ENCODE measurements at regions not wholly inside any gene's neighbourhood (a gene's known extent, or its start where the extent isn't known, plus 50 kb on each side); places are given as distances from the start of the nearest gene placed in this dataset.

DNA sequence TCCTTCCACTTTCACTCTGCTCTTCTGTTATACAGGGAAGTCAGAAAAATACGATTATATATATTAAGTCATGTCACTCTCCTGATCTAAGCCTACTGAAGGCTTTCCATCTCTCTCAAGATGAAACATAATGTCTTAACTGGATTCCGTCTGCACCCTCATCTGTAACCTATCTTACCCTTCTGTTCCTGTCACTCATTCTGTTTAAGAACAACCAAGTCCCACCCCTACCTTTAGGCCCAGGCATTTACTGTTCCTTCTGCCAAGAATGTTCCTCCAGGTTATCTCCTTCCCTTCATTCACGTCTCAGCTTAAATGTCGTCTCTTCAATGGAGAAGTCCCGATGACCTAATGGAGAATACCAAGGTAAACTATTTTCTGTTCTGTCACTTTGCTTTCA, 1802.4 kb downstream of the MRPL39 start:
- H3K4me1 ChIP-seq (ENCODE audit: control insufficient read depth, insufficient read depth, low read length) = no peaks in the 10 kb centered on the region
- intact Hi-C loops (cut with DNase I) = no loop called here
- H3K27me3 ChIP-seq (ENCODE audit: control insufficient read depth, insufficient read depth) = no peaks in the 10 kb centered on the region
- WGBS = 76% methylated on average over 5 of the region's 5 CpGs
- no peaks in the 10 kb centered on the region for H3K9me3 ChIP-seq (ENCODE audit: control insufficient read depth, low read length)
- no peak overlapping the region for H3K27ac ChIP-seq (ENCODE audit: low read length)
- DNase-seq = no peak
- H3K4me3 ChIP-seq (ENCODE audit: low read length) = no peak overlapping the region
- ATAC-seq = no peak

DNA sequence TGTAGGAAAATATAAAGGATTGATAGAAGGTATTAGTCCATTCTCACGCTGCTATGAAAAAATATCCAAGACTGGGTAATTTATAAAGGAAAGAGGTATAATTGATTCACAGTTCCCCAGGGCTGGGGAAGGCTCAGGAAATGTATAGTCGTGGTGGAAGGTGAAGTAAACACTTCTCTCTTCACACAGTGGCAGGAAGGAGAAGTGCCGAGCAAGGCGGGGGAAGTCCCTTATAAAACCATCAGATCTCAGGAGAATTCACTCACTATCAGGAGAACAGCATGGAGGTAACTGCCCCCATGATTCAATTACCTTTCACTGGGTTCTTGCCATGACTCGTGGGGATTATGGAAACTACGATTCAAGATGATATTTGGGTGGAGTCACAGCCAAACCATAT, 1806.0 kb downstream of the MRPL39 start:
- no peak for DNase-seq
- no peak for ATAC-seq
- Histone ChIP-seq H3K27ac (ENCODE audit: low read length) (no peak overlapping the region), H3K9me3 (ENCODE audit: control insufficient read depth, low read length) (no peaks in the 10 kb centered on the region), H3K27me3 (ENCODE audit: control insufficient read depth, insufficient read depth) (no peaks in the 10 kb centered on the region), H3K4me1 (ENCODE audit: control insufficient read depth, insufficient read depth, low read length) (no peaks in the 10 kb centered on the region), H3K4me3 (ENCODE audit: low read length) (no peak overlapping the region)
- intact Hi-C loops (cut with DNase I) = no loop called here
- WGBS = 63% methylated on average over 6 of the region's 6 CpGs

DNA sequence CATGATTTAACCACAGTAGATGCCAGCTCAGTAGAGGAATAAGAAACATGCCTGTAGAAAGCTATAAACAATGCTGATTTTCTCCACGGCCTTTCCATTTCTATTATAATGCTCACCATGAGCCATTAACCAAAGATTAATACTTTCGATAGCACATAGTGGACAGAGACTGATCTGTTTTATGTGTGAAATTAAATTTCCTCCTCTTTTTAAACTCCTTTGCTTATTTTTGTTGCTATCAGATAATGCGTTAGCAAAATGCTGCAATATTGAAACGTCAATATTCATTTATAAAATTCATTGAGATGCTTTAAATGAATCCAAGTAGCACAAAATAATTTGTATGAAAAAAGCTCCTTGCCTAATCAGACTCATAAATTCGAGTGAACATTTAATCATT, 1807.9 kb downstream of the MRPL39 start:
- no peak for DNase-seq
- H3K4me1 ChIP-seq (ENCODE audit: control insufficient read depth, insufficient read depth, low read length) = no peaks in the 10 kb centered on the region
- H3K27me3 ChIP-seq (ENCODE audit: control insufficient read depth, insufficient read depth) = no peaks in the 10 kb centered on the region
- no peak overlapping the region for H3K4me3 ChIP-seq (ENCODE audit: low read length)
- no peaks in the 10 kb centered on the region for H3K9me3 ChIP-seq (ENCODE audit: control insufficient read depth, low read length)
- 76% methylated on average over 5 of the region's 5 CpGs for WGBS
- no peak for ATAC-seq
- intact Hi-C loops (cut with DNase I) = no loop called here
- no peak overlapping the region for H3K27ac ChIP-seq (ENCODE audit: low read length)

DNA sequence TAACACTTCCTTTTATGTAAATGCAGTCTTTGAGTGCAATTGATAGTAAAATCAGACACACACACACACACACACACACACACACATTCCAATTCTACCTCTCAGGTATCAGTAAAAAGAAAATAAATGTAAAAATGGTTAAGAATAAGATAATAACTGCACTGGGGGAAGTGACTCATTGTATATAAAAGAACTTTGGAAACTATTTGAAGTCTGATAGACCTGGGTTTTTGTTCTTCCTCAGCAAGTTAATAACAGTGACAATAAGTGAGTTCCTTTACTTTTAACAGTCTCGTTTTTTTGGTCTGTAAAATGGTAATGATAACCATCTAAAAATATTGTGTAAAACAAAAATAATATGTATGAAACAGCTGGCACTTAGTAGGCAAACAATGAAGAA, 1815.0 kb downstream of the MRPL39 start:
- no peak for DNase-seq
- Histone ChIP-seq H3K27me3 (ENCODE audit: control insufficient read depth, insufficient read depth) (no peaks in the 10 kb centered on the region), H3K9me3 (ENCODE audit: control insufficient read depth, low read length) (no peaks in the 10 kb centered on the region), H3K4me3 (ENCODE audit: low read length) (no peak overlapping the region), H3K4me1 (ENCODE audit: control insufficient read depth, insufficient read depth, low read length) (no peaks in the 10 kb centered on the region), H3K27ac (ENCODE audit: low read length) (no peak overlapping the region)
- 24% methylated on average over 1 of the region's 1 CpG for WGBS
- no peak for ATAC-seq
- intact Hi-C loops (cut with DNase I) = no loop called here

DNA sequence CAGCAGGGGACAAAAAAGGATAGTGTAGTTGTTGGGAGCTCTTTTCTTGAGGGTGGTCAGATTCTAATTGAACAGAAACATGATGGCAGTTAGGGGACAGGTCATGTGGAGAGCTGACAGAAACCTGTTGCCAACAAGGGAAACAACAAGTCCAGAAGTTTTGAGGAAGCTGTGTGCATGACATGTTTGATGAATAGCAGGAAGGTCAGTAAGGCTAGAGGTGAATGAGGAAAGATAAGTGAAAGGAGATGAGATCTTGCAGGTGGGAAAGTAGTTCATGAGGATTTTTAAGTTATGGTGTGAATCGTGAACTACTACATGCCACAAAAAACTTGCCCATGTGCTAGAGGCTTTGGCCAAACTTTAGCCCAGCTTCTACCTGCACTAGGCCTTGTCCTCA, 1817.4 kb downstream of the MRPL39 start:
- Histone ChIP-seq H3K27me3 (ENCODE audit: control insufficient read depth, insufficient read depth) (no peaks in the 10 kb centered on the region), H3K9me3 (ENCODE audit: control insufficient read depth, low read length) (no peaks in the 10 kb centered on the region), H3K27ac (ENCODE audit: low read length) (no peak overlapping the region), H3K4me3 (ENCODE audit: low read length) (no peak overlapping the region), H3K4me1 (ENCODE audit: control insufficient read depth, insufficient read depth, low read length) (no peaks in the 10 kb centered on the region)
- DNase-seq (no peak), ATAC-seq (no peak)
- 65% methylated on average over 1 of the region's 1 CpG for WGBS
- intact Hi-C loops (cut with DNase I) = no loop called here

DNA sequence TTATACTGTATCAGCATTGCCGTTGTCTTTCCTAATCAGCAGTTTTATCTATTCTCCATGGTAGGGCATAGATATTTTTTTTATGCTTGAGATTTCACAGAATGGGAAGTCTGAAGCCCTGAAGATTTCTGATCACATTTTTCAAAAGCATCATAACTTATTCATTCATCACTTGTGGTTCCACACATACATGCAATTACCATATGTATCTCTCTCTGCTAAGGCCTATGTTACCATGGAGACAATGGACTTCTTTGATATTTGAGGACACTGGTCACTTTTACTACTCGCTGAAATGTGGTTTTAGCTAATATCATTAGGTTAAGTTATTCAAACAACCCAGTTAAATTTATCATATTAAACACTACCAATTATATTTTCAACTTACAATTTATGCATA, 1827.0 kb downstream of the MRPL39 start:
- Histone ChIP-seq H3K9me3 (ENCODE audit: control insufficient read depth, low read length) (no peaks in the 10 kb centered on the region), H3K27me3 (ENCODE audit: control insufficient read depth, insufficient read depth) (no peaks in the 10 kb centered on the region), H3K27ac (ENCODE audit: low read length) (no peak overlapping the region), H3K4me3 (ENCODE audit: low read length) (no peak overlapping the region), H3K4me1 (ENCODE audit: control insufficient read depth, insufficient read depth, low read length) (no peaks in the 10 kb centered on the region)
- 75% methylated on average over 2 of the region's 2 CpGs for WGBS
- intact Hi-C loops (cut with DNase I) = no loop called here
- ATAC-seq = no peak
- DNase-seq = no peak

DNA sequence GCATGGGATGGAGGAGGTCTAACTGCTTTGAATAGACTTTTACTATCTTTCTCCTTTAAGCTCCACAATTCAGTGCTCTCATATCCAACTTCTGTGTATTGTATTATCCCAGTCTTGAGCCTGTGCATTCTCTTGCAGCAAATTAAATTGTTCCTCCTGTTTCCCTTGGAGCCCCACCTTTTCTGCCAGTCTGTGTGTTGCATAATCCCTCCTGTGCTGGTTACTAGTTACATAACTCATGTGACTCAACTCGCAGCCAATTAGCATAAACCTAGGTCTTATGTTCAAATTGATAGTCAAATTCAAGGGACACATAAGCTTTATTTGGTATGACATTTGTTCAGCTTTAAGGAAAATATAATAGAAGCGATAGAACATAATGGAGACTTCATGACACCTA, 1863.5 kb downstream of the MRPL39 start:
- intact Hi-C loops (cut with DNase I) = no loop called here

DNA sequence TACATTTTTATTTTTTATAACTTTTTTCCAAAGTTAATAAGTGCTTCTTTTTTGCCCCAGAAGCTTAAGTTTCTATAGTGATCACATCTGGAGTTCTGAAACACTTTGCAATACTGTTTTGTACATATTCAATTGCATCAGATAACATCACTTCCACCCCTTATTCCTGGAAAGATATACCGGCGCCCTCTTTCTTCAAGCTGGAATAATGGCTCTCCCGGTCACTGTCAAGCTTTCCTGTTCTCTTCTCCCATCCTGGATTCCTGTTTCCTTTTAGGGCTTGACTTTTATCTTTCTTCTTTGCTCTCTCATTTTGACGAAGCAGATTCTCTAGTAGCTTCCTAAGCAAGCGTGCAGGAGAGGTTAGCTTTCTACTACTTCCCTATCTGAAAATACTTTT, 1866.8 kb downstream of the MRPL39 start:
- Histone ChIP-seq H3K9me3 (ENCODE audit: control insufficient read depth, low read length) (no peaks in the 10 kb centered on the region), H3K4me3 (ENCODE audit: low read length) (no peak overlapping the region), H3K4me1 (ENCODE audit: control insufficient read depth, insufficient read depth, low read length) (no peaks in the 10 kb centered on the region), H3K27ac (ENCODE audit: low read length) (no peak overlapping the region), H3K27me3 (ENCODE audit: control insufficient read depth, insufficient read depth) (no peaks in the 10 kb centered on the region)
- intact Hi-C loops (cut with DNase I) = no loop called here
- no peak for ATAC-seq
- no peak for DNase-seq
- 57% methylated on average over 5 of the region's 5 CpGs for WGBS

More for the DNA sequence above, 1863.5 kb downstream of the MRPL39 start:
- Histone ChIP-seq H3K4me3 (ENCODE audit: low read length) (no peak overlapping the region), H3K9me3 (ENCODE audit: control insufficient read depth, low read length) (no peaks in the 10 kb centered on the region), H3K27me3 (ENCODE audit: control insufficient read depth, insufficient read depth) (no peaks in the 10 kb centered on the region), H3K4me1 (ENCODE audit: control insufficient read depth, insufficient read depth, low read length) (no peaks in the 10 kb centered on the region), H3K27ac (ENCODE audit: low read length) (no peak overlapping the region)
- WGBS = 77% methylated on average over 2 of the region's 2 CpGs
- DNase-seq (no peak), ATAC-seq (no peak)

DNA sequence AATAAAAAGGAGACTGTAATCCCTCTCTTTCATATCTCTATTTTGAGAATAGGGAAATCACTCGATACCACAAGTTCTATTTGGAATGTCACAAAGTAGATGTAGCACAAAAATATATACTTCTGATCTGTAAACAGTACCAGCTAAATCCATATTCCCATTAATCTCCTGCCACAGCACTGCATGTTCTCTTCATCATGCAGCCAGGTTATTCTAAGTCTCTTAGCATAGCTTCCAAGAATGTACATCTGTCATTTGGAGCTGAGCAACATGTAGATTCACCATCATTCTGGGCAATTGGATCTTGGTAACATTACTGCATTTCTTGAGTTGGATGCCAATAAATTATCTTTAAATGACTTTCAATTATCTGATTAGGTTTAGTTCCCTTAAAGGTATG, 1874.5 kb downstream of the MRPL39 start:
- Histone ChIP-seq H3K9me3 (ENCODE audit: control insufficient read depth, low read length) (no peaks in the 10 kb centered on the region), H3K27ac (ENCODE audit: low read length) (no peak overlapping the region), H3K4me1 (ENCODE audit: control insufficient read depth, insufficient read depth, low read length) (no peaks in the 10 kb centered on the region), H3K4me3 (ENCODE audit: low read length) (no peak overlapping the region), H3K27me3 (ENCODE audit: control insufficient read depth, insufficient read depth) (no peaks in the 10 kb centered on the region)
- 82% methylated on average over 1 of the region's 1 CpG for WGBS
- intact Hi-C loops (cut with DNase I) = no loop called here
- DNase-seq (no peak), ATAC-seq (no peak)

DNA sequence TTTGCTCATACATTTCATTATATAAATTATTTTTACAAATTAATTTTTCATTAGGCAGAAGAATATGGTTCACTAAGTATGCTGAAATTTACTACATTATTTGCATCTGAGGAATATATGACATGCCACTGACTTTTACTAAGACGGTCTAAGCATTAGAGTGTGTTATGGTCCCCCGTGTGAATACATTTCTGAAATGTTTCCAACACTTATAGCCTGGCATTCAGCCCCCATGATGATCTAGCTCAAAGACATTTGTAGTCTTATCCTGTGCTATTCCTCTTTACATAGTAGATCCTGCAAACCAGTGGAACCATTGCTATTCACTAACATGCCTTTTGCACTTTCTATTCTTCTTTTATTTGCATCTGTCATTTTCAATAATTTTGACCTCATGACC, 1878.0 kb downstream of the MRPL39 start:
- DNase-seq (no peak), ATAC-seq (no peak)
- 26% methylated on average over 2 of the region's 2 CpGs for WGBS

DNA sequence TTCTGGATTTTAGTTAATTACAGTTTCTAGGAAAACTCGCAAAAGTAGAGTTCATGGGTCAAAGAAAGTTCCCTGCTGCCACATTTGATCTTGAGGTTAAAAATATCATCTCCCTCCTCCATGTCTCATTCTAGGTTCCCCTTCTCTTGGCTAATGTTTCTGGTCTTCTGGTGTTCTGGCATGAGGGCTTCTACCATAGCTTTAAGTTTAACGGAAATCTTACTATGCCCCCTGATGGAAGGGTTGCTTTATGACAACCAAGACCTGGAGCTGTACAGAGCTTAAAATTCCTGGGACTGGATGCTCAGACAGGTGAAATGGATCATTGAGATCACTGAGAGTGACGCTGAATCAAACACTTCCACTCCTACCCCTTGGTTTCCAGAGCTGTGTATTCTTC, 1881.7 kb downstream of the MRPL39 start:
- no peaks in the 10 kb centered on the region for H3K27me3 ChIP-seq (ENCODE audit: control insufficient read depth, insufficient read depth)
- DNase-seq = no peak
- ATAC-seq = no peak
- no peaks in the 10 kb centered on the region for H3K9me3 ChIP-seq (ENCODE audit: control insufficient read depth, low read length)
- no peak overlapping the region for H3K4me3 ChIP-seq (ENCODE audit: low read length)
- H3K27ac ChIP-seq (ENCODE audit: low read length) = no peak overlapping the region
- no peaks in the 10 kb centered on the region for H3K4me1 ChIP-seq (ENCODE audit: control insufficient read depth, insufficient read depth, low read length)
- intact Hi-C loops (cut with DNase I) = no loop called here
- WGBS = 65% methylated on average over 3 of the region's 3 CpGs

More for the DNA sequence above, 1878.0 kb downstream of the MRPL39 start:
- Histone ChIP-seq H3K27me3 (ENCODE audit: control insufficient read depth, insufficient read depth) (no peaks in the 10 kb centered on the region), H3K27ac (ENCODE audit: low read length) (no peak overlapping the region), H3K9me3 (ENCODE audit: control insufficient read depth, low read length) (no peaks in the 10 kb centered on the region), H3K4me1 (ENCODE audit: control insufficient read depth, insufficient read depth, low read length) (no peaks in the 10 kb centered on the region), H3K4me3 (ENCODE audit: low read length) (no peak overlapping the region)
- intact Hi-C loops (cut with DNase I) = no loop called here

DNA sequence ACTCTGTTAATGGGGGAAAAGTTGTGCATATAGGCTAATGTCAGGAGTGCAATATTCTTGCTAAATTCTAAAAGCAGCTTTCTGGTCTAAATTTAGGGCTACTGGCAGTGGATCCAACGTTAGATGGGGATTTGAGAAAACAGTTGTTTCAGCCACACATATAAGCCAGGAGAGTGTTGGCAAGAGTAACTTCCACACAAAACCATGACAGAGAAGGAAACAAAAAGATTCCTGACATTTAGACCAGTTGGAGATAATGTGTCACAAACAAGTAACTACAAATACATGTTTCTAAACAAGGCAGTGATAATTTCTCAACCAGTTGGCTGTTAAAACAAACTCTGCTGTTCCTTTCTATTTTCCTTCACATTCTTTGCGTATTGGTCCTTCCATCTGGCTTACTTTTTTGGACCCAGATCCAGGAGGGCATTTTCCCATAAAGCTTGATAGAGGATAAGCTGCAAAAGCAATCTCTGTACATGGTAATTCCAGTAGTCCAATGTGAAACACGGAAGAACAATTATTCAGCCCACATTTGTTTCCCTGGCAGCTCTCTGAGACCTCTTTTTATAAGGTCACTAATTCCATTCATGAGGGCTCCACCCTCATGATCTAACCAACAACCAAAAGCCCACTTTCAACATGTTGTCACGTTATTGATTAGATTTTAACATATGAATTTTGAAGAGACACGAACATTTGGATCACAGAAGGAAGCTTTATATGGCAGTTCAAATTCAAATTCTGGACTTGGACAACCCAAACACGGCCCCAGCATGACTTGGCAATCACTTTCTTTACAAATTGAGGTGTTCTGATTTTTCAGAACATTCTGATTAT, 1888.6 kb downstream of the MRPL39 start:
- intact Hi-C loops (cut with DNase I) = no loop called here
- DNase-seq (no peak), ATAC-seq (no peak)
- Histone ChIP-seq H3K4me1 (ENCODE audit: control insufficient read depth, insufficient read depth, low read length) (no peaks in the 10 kb centered on the region), H3K4me3 (ENCODE audit: low read length) (no peak overlapping the region), H3K27me3 (ENCODE audit: control insufficient read depth, insufficient read depth) (no peaks in the 10 kb centered on the region), H3K27ac (ENCODE audit: low read length) (no peak overlapping the region), H3K9me3 (ENCODE audit: control insufficient read depth, low read length) (no peaks in the 10 kb centered on the region)
- WGBS = 54% methylated on average over 6 of the region's 6 CpGs
